ENCODE measurements at regions not wholly inside any gene's neighbourhood (a gene's known extent, or its start where the extent isn't known, plus 50 kb on each side); places are given as distances from the start of the nearest gene placed in this dataset.

DNA sequence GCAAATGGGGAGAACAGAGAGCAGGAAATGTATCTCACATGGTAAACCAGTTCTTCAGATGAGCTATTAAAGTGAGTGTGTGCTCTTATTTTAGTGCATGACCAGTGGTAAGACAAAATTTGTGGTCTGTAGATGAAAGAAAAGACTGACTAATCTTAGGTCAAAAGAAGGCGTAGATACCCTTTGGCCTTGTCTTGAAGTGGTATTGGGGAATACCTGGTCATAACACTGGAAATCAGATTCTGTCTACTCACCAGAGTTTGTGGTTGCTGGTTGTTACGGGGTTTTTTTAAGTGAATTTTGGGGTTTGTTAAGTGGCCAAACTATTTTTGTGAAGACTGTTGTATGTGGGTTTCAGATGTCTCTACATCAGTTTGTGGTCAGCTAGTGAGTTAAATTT lies 173.5 kb downstream of the KDM5D start:
- TF ChIP-seq, protein P1, sequence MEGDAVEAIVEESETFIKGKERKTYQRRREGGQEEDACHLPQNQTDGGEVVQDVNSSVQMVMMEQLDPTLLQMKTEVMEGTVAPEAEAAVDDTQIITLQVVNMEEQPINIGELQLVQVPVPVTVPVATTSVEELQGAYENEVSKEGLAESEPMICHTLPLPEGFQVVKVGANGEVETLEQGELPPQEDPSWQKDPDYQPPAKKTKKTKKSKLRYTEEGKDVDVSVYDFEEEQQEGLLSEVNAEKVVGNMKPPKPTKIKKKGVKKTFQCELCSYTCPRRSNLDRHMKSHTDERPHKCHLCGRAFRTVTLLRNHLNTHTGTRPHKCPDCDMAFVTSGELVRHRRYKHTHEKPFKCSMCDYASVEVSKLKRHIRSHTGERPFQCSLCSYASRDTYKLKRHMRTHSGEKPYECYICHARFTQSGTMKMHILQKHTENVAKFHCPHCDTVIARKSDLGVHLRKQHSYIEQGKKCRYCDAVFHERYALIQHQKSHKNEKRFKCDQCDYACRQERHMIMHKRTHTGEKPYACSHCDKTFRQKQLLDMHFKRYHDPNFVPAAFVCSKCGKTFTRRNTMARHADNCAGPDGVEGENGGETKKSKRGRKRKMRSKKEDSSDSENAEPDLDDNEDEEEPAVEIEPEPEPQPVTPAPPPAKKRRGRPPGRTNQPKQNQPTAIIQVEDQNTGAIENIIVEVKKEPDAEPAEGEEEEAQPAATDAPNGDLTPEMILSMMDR (IDR thresholded peaks at IDR 0.05), result no peak
- no peak for TF ChIP-seq ZFX (IDR thresholded peaks at IDR 0.05; ENCODE audit: borderline replicate concordance)
